Neural progenitor cell (in vitro differentiated cells): ENCODE measurements at regions not wholly inside any gene's neighbourhood (a gene's known extent, or its start where the extent isn't known, plus 50 kb on each side); places are given as distances from the start of the nearest gene placed in this dataset.

Source experiments
- DNase-seq: peaks from one replicate; pipeline ENCODE4 v3.0.0-alpha.2; 2016; ENCODE audit warnings: low spot score
- H2AFZ ChIP-seq: fragments of 200-600 bp; sonication (generic); replicated peaks from 2 replicates; pipeline ENCODE4 v1.6.1; 2016; ENCODE audit warnings: antibody characterized with exemption
- H3F3A ChIP-seq: fragments of 200-600 bp; sonication (generic); 2 replicates; pipeline ENCODE4 v1.6.1; 2016; ENCODE audit warnings: antibody characterized with exemption, low read depth
- H3K27ac ChIP-seq: fragments of 200-600 bp; sonication (generic); 2 replicates; pipeline ENCODE4 v1.5.1; 2016; ENCODE audit warnings: mild to moderate bottlenecking
- H3K27me3 ChIP-seq: fragments of 200-600 bp; sonication (generic); 2 replicates; pipeline ENCODE4 v1.6.1; 2016; ENCODE audit warnings: mild to moderate bottlenecking, moderate library complexity
- H3K36me3 ChIP-seq: fragments of 200-600 bp; sonication (generic); 2 replicates; pipeline ENCODE4 v1.5.1; 2016
- H3K4me1 ChIP-seq: fragments of 200-600 bp; sonication (generic); 2 replicates; pipeline ENCODE4 v1.6.1; 2016; ENCODE audit warnings: mixed run types
- H3K4me2 ChIP-seq: fragments of 200-600 bp; sonication (generic); 2 replicates; pipeline ENCODE4 v1.6.1; 2016
- H3K4me3 ChIP-seq: fragments of 200-600 bp; sonication (generic); 2 replicates; pipeline ENCODE4 v1.5.1; 2016
- H3K79me2 ChIP-seq: fragments of 200-600 bp; sonication (generic); 2 replicates; pipeline ENCODE4 v1.6.1; 2016; ENCODE audit warnings: low read depth
- H3K9ac ChIP-seq: fragments of 200-600 bp; sonication (generic); 2 replicates; pipeline ENCODE4 v1.6.1; 2016
- H3K9me3 ChIP-seq: fragments of 200-600 bp; sonication (generic); 2 replicates; pipeline ENCODE4 v1.5.1; 2016; ENCODE audit warnings: low read depth
- H4K20me1 ChIP-seq: fragments of 200-600 bp; sonication (generic); 2 replicates; pipeline ENCODE4 v1.6.1; 2016; ENCODE audit warnings: low read depth
- H3K27ac Mint-ChIP-seq: 3 replicates; pipeline ENCODE4 v1.8.0; 2021; ENCODE audit warnings: mixed read lengths
- H3K27me3 Mint-ChIP-seq: 2 replicates; pipeline ENCODE4 v1.8.0; 2022; ENCODE audit warnings: low read depth, mild to moderate bottlenecking, inconsistent platforms, moderate library complexity, mixed read lengths; ENCODE audit not compliant: insufficient read depth
- H3K36me3 Mint-ChIP-seq: 3 replicates; pipeline ENCODE4 v1.8.0; 2021; ENCODE audit warnings: mixed read lengths
- H3K4me1 Mint-ChIP-seq: 3 replicates; pipeline ENCODE4 v1.8.0; 2021; ENCODE audit warnings: mixed read lengths
- H3K4me3 Mint-ChIP-seq: 3 replicates; pipeline ENCODE4 v1.8.0; 2021; ENCODE audit warnings: mild to moderate bottlenecking, moderate library complexity, mixed read lengths
- H3K9me3 Mint-ChIP-seq: 3 replicates; pipeline ENCODE4 v1.8.0; 2020; ENCODE audit warnings: mixed read lengths
- CTCF ChIP-seq: fragments of 200-600 bp; sonication (generic); IDR thresholded peaks from 2 replicates; pipeline ENCODE4 v1.5.1; 2017; ENCODE audit warnings: antibody characterized with exemption, mild to moderate bottlenecking
- EZH2 ChIP-seq: fragments of 200-600 bp; sonication (generic); IDR thresholded peaks from 2 replicates; pipeline ENCODE4 v1.6.1; 2017; ENCODE audit warnings: antibody characterized with exemption, mild to moderate bottlenecking, moderate library complexity
- EZH2phosphoT487 ChIP-seq: fragments of 200-600 bp; sonication (generic); IDR thresholded peaks from 2 replicates; pipeline ENCODE4 v1.6.1; 2017; ENCODE audit warnings: antibody characterized with exemption

- DNase-seq, result no peak
- Mint-ChIP-seq H3K9me3 (no peaks in the 10 kb centered on the region), H3K4me3 (no peak overlapping the region), H3K4me1 (no peaks in the 10 kb centered on the region), H3K27ac (no peak overlapping the region), H3K27me3 (no peaks in the 10 kb centered on the region), H3K36me3 (no peaks in the 10 kb centered on the region)
- Histone ChIP-seq H3K4me2 (no peak overlapping the region), H3K4me1 (no peaks in the 10 kb centered on the region), H2AFZ (peak overlapping the region; percentile 33), H3K36me3 (no peaks in the 10 kb centered on the region), H3K4me3 (no peak overlapping the region), H3K79me2 (no peaks in the 10 kb centered on the region), H3K27ac (no peak overlapping the region), H3K9ac (no peak overlapping the region), H3K9me3 (no peaks in the 10 kb centered on the region), H4K20me1 (no peaks in the 10 kb centered on the region), H3F3A (no peaks in the 10 kb centered on the region), H3K27me3 (no peaks in the 10 kb centered on the region)
- TF ChIP-seq CTCF (no peak), EZH2 (no peak), EZH2phosphoT487 (no peak)
Observed at GRCh38 chr21:16815243-16815642, 697.6 kb upstream of the CXADR start.

GRCh38 chr21:16821588-16821987 is 691.3 kb upstream of the CXADR start:
- Histone ChIP-seq H3K27ac (no peak overlapping the region), H3K27me3 (no peaks in the 10 kb centered on the region), H3K4me3 (no peak overlapping the region), H3K4me1 (no peaks in the 10 kb centered on the region), H3K36me3 (no peaks in the 10 kb centered on the region), H3K9ac (no peak overlapping the region), H3K79me2 (no peaks in the 10 kb centered on the region), H4K20me1 (no peaks in the 10 kb centered on the region), H3K9me3 (no peaks in the 10 kb centered on the region), H3F3A (no peaks in the 10 kb centered on the region), H2AFZ (no peak overlapping the region), H3K4me2 (no peak overlapping the region)
- DNase-seq, result no peak
- H3K27ac Mint-ChIP-seq, result no peak overlapping the region
- no peaks in the 10 kb centered on the region for H3K36me3 Mint-ChIP-seq
- no peaks in the 10 kb centered on the region for H3K4me1 Mint-ChIP-seq
- TF ChIP-seq CTCF (no peak), EZH2phosphoT487 (no peak), EZH2 (no peak)
- no peak overlapping the region for H3K4me3 Mint-ChIP-seq
- H3K27me3 Mint-ChIP-seq, result no peaks in the 10 kb centered on the region
- no peaks in the 10 kb centered on the region for H3K9me3 Mint-ChIP-seq

GRCh38 chr21:16829532-16829931 is 683.3 kb upstream of the CXADR start:
- H2AFZ ChIP-seq, result peak overlapping the region; percentile 28
- no peaks in the 10 kb centered on the region for H3K79me2 ChIP-seq
- H3K4me2 ChIP-seq, result no peak overlapping the region
- no peaks in the 10 kb centered on the region for H3K36me3 ChIP-seq
- no peaks in the 10 kb centered on the region for H4K20me1 ChIP-seq
- H3K27ac ChIP-seq, result no peak overlapping the region
- no peak for DNase-seq
- no peaks in the 10 kb centered on the region for H3K27me3 ChIP-seq
- H3K9me3 ChIP-seq, result no peaks in the 10 kb centered on the region
- TF ChIP-seq EZH2, result no peak
- no peak for TF ChIP-seq CTCF
- TF ChIP-seq EZH2phosphoT487, result no peak
- H3F3A ChIP-seq, result no peaks in the 10 kb centered on the region
- no peaks in the 10 kb centered on the region for H3K36me3 Mint-ChIP-seq
- no peaks in the 10 kb centered on the region for H3K4me1 Mint-ChIP-seq
- no peak overlapping the region for H3K4me3 Mint-ChIP-seq
- no peak overlapping the region for H3K4me3 ChIP-seq
- peaks cover 2% of the 10 kb centered on the region for H3K27me3 Mint-ChIP-seq
- H3K9me3 Mint-ChIP-seq, result no peaks in the 10 kb centered on the region
- no peaks in the 10 kb centered on the region for H3K4me1 ChIP-seq
- H3K27ac Mint-ChIP-seq, result no peak overlapping the region
- H3K9ac ChIP-seq, result no peak overlapping the region

GRCh38 chr21:16832791-16833190 is 680.1 kb upstream of the CXADR start:
- Histone ChIP-seq H3K4me3 (no peak overlapping the region), H3K36me3 (no peaks in the 10 kb centered on the region), H3F3A (no peaks in the 10 kb centered on the region), H3K9me3 (no peaks in the 10 kb centered on the region), H2AFZ (no peak overlapping the region), H3K27me3 (no peaks in the 10 kb centered on the region), H3K79me2 (no peaks in the 10 kb centered on the region), H3K4me1 (peaks cover 9% of the 10 kb centered on the region), H3K4me2 (no peak overlapping the region), H3K27ac (no peak overlapping the region), H3K9ac (no peak overlapping the region), H4K20me1 (no peaks in the 10 kb centered on the region)
- peaks cover 4% of the 10 kb centered on the region for H3K4me1 Mint-ChIP-seq
- H3K9me3 Mint-ChIP-seq, result no peaks in the 10 kb centered on the region
- TF ChIP-seq EZH2phosphoT487 (no peak), CTCF (no peak), EZH2 (no peak)
- H3K27me3 Mint-ChIP-seq, result peaks cover 2% of the 10 kb centered on the region
- no peak overlapping the region for H3K27ac Mint-ChIP-seq
- no peak for DNase-seq
- H3K4me3 Mint-ChIP-seq, result no peak overlapping the region
- no peaks in the 10 kb centered on the region for H3K36me3 Mint-ChIP-seq
